ENCODE measurements at regions not wholly inside any gene's neighbourhood (a gene's known extent, or its start where the extent isn't known, plus 50 kb on each side); places are given as distances from the start of the nearest gene placed in this dataset.
"Not testable (repeated sequence)": the region's sequence is repeated elsewhere in the genome, so short reads cannot be mapped to it uniquely, and the experiment has no call there.

- no peak for DNase-seq (ENCODE audit: low read depth)
Measured at GRCh38 chr16:51549836-51550235, 398.8 kb upstream of the SALL1 start.

GRCh38 chr16:51545951-51546350 lies 394.9 kb upstream of the SALL1 start:
- no peak for DNase-seq (ENCODE audit: low read depth)

GRCh38 chr16:51544851-51545467 lies 393.9 kb upstream of the SALL1 start:
- DNase-seq (ENCODE audit: low read depth) = no peak

GRCh38 chr16:51543971-51544370 lies 392.9 kb upstream of the SALL1 start:
- no peak for DNase-seq (ENCODE audit: low read depth)

- DNase-seq (ENCODE audit: low read depth) = no peak
Measured at GRCh38 chr16:51542981-51543815, 392.1 kb upstream of the SALL1 start.

- peak; percentile 51 for DNase-seq (ENCODE audit: low read depth)
Measured at GRCh38 chr16:51540259-51540658, 389.2 kb upstream of the SALL1 start.

- peak; percentile 91 for DNase-seq (ENCODE audit: low read depth)
Measured at GRCh38 chr16:51538707-51539498, 387.8 kb upstream of the SALL1 start.

- no peak for DNase-seq (ENCODE audit: low read depth)
Measured at GRCh38 chr16:51535591-51535990, 384.5 kb upstream of the SALL1 start.

- no peak for DNase-seq (ENCODE audit: low read depth)
Measured at GRCh38 chr16:51532551-51532950, 381.5 kb upstream of the SALL1 start.

GRCh38 chr16:51531271-51531670 lies 380.2 kb upstream of the SALL1 start:
- no peak for DNase-seq (ENCODE audit: low read depth)

- DNase-seq (ENCODE audit: low read depth) = no peak
Measured at GRCh38 chr16:51527349-51527748, 376.3 kb upstream of the SALL1 start.

- no peak for DNase-seq (ENCODE audit: low read depth)
Measured at GRCh38 chr16:51526621-51527020, 375.6 kb upstream of the SALL1 start.

GRCh38 chr16:51524555-51525373 lies 373.7 kb upstream of the SALL1 start:
- peak; percentile 68 for DNase-seq (ENCODE audit: low read depth)

- no peak for DNase-seq (ENCODE audit: low read depth)
Measured at GRCh38 chr16:51524070-51524469, 373.0 kb upstream of the SALL1 start.

- no peak for DNase-seq (ENCODE audit: low read depth)
Measured at GRCh38 chr16:51523400-51523799, 372.3 kb upstream of the SALL1 start.

- no peak for DNase-seq (ENCODE audit: low read depth)
Measured at GRCh38 chr16:51522902-51523301, 371.8 kb upstream of the SALL1 start.

GRCh38 chr16:51516960-51517359 lies 365.9 kb upstream of the SALL1 start:
- DNase-seq (ENCODE audit: low read depth) = not testable (repeated sequence)

GRCh38 chr16:51510416-51510815 lies 359.3 kb upstream of the SALL1 start:
- no peak for DNase-seq (ENCODE audit: low read depth)

GRCh38 chr16:51509336-51509735 lies 358.3 kb upstream of the SALL1 start:
- no peak for DNase-seq (ENCODE audit: low read depth)

GRCh38 chr16:51508490-51509212 lies 357.6 kb upstream of the SALL1 start:
- no peak for DNase-seq (ENCODE audit: low read depth)

- no peak for DNase-seq (ENCODE audit: low read depth)
Measured at GRCh38 chr16:51507286-51507685, 356.2 kb upstream of the SALL1 start.
